NCI-H1105 treated with DMSO at 0.1 percent for 48 hours (cell line): ENCODE measurements at regions not wholly inside any gene's neighbourhood (a gene's known extent, or its start where the extent isn't known, plus 50 kb on each side); places are given as distances from the start of the nearest gene placed in this dataset.
"Not testable (repeated sequence)": the region's sequence is repeated elsewhere in the genome, so short reads cannot be mapped to it uniquely, and the experiment has no call there.

Source experiments
- DNase-seq: peaks from one replicate; lab custom pipeline; 2025; lab: John Stamatoyannopoulos, UW

DNA sequence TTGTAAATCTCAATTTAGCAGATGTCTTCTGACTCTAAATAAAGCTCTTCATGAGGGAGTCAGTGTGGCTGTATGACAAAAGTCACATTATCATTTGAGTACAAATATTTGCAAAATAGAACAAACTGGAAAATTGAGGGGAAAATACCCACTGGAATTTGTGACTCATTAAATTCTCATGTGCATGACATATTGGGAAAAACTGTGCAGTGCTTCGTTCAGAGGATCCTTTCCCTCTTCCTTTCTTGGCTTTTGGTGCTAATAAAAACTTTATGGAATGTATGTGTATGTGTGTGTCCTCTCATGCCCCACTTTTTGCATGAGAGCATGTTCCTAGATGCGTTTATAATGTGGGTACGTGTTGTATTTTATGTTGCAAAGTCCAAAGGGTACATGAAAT lies 267.8 kb downstream of the KTN1 start:
- DNase-seq = no peak

DNA sequence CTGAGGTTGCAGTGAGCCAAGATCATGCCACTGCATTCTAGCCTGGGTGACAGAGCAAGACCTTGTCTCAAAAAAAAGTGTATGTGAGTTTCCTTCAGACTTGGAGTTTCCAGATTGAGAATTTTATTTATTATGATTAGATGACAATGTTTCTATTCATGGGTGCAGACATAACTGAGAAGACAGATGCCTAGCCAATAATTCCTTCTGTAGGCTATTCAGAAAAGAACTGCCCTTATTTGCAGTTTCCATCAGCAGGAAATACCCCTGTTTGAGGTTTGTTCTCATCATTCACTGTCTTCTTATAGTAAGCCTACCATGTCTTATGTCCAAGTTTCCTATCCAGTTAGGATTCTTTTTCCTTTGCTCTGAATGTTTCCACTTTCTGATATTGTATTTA lies 269.0 kb downstream of the KTN1 start:
- no peak for DNase-seq

DNA sequence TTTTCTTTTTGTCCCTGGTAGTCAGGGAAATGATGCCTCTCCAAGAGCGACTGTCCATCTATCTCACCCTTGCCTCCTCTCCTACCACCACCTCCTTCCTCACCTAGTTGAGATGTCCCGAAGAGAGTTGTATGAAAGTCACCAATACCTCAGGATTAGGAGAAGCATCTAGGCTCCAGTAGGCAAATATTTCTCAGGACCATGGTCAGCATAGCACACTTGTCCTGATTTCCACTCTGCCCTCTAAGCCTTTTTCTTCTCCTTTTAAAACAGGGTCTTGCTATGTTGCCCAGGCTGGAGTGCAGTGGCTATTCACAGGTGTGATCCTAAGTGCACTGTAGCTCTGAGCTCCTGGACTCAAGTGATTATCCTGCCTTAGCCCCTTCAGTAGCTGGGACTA lies 268.4 kb upstream of the PELI2 start:
- no peak for DNase-seq

DNA sequence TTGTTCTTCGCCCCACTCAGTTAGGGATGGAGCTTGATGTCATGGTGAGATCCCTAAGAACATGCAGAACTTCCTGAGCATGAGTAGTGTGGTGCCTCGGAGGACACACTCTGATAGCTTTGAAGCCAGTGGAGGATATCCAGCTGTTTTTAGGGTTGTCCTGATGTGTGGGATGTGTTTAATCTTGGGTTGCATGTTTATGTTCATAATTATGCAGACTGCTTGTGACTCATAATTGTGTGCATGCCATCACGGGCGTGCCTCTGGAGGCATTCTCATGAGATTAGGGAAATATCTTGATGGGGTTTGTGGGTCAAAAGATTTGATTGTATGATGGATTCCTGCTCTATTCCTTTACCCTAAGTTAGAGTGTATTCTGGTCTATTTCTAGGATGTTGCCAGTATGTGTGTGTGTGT lies 267.4 kb upstream of the PELI2 start:
- DNase-seq = no peak

DNA sequence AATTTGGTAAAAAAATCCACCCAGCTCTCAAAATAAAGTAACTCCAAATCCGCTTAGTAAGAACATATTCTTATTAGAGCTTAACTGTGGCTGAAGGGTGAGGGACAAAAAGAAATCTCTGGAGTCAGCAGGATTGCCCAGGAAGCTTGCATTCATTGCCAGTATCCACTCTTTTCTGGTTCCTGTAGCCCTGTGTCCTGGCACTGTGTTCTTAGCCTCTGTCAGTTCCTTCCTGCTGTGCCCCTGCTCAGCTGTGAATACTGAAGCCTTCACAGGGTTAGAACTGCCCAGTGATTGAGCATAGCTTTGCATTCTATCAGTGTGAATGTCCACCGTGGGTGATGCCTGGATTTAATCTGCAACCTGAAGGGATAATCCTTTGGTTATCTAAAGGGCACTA lies 266.9 kb upstream of the PELI2 start:
- no peak for DNase-seq

DNA sequence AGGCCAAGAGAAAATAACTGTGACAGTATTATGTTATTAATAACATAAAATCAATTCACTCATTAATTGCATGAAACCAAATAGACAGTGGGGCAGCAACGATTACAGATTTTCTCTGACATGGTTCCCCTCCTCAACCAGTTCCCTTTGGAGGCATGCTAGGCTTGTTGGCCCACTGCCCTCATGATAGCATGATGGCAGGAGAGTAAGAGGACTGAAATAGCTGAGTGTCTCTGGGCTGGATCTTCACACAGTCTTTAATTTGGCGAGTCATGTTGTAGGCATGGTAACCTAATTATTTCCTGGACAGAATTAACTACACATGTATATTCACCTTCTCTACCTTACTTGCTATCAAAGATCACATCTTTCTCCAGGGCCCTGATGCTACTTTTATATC lies 266.2 kb upstream of the PELI2 start:
- no peak for DNase-seq

DNA sequence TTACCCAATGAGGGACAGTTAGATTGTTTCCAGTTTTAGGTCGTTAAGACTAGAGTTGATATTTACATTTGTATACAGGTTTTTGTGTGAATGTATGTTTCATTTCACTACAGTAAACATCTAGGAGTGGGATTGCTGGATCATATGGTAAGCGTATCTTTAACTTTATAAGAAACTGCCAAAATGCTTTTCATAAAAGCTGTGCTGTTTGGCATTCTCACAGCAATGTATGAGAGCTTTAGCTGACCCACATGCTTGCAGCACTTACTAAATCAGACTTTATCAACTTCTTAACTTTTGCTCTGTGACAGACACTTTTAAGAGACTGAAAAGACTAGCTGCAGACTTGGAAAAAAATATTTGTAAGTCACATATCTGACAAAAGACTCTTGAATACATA lies 262.5 kb upstream of the PELI2 start:
- no peak for DNase-seq

DNA sequence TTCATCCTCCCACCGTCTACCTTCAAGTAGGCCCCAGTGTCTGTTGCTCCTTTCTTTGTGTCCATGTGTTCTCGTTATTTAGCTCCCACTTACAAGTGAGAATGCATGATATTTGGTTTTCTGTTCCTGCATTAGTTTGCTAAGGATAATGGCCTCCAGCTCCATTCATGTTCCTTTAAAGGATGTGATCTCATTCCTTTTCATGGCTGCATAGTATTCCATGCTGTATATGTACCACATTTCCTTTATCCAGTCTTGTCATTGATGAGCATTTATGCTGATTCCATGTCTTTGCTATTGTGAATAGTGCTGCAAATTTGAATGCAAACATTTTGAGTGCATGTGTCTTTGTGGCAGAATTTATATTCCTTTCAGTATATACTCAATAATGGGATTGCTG lies 259.6 kb upstream of the PELI2 start:
- DNase-seq = no peak

DNA sequence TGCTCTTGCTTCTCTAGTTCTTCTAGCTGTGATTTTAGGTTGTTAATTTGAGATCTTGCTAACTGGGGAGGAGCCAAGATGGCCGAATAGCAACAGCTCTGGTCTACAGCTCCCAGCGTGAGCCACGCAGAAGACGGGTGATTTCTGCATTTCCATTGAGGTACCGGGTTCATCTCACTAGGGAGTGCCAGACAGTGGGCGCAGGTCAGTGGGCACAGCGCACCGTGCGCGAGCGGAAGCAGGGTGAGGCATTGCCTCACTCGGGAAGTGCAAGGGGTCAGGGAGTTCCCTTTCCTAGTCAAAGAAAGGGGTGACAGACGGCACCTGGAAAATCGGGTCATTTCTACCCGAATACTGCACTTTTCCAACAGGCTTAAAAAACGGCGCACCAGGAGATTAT lies 256.6 kb upstream of the PELI2 start:
- DNase-seq = not testable (repeated sequence)

DNA sequence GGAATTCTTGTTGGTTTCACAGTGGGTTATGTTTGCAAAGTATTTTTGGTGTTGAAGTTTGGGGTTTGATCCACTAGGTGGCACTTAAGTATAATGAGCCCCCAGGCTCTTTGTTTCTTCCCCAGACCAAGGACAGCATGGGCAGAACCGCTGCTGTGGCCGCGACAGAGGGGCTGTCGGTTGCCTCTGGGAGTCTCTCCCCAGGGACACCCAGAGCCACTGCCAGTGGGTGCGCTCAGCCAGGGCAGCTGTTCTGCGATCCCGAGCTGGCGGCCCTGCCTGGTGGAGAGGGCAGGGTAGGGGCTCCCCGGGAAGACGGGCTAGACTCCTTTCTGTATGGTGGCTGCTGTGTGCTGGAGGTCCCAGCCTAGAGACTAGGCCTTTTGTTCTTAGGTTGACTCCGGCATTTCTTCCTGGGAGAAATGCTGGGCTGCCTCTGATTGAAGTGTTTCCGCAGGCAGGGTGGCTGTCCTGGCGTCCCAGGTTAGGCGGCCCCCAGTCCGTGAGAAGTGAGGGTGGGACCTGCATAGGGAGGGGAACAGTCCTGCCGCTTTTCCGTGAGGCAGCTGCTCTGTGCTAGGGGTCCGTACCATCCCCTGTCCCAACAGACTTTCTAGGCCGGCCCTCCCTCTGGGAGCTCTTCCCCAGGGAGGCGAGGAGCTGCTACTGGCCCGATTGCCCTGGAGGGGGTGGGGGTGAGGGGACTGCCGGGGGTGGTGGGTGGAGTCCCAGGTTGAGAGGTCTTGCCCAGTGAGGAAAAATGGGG lies 253.1 kb upstream of the PELI2 start:
- DNase-seq = no peak

DNA sequence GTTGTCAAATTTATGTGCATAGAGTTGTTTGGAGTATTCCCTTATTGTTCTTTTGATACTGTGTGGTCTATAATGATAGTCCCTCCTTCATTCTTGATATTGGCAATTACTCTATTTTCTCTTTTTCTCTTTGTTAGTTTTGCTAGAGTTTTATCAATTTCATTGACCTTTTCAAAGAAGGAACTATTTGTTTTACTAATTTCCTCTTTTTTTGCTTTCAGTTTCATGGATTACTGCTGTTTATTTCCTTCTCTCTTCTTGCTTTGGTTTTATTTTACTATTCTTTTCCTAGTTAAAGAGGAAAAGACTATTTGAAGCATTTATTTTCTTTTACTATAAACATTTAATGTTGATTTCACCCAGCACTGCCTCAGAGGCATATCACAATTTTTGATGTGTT lies 250.9 kb upstream of the PELI2 start:
- no peak for DNase-seq

DNA sequence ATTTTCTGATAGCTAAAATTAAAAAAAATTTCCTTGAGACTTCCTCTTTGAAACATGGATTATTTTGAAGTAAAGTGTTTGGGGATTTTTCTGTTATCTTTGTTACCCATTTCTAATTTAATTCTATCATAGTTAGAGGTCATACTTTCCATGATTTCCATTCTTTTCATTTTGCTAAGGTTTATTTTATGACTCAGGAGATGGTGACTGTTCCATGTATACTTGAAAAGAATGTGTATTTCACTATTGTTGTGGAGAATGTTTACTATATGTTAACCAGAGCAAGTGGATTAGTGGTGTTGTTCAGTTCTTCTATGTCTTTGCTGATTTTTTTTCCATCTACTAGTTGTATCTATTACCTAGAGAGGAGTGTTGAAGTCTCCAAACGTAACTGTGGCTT lies 250.5 kb upstream of the PELI2 start:
- no peak for DNase-seq

DNA sequence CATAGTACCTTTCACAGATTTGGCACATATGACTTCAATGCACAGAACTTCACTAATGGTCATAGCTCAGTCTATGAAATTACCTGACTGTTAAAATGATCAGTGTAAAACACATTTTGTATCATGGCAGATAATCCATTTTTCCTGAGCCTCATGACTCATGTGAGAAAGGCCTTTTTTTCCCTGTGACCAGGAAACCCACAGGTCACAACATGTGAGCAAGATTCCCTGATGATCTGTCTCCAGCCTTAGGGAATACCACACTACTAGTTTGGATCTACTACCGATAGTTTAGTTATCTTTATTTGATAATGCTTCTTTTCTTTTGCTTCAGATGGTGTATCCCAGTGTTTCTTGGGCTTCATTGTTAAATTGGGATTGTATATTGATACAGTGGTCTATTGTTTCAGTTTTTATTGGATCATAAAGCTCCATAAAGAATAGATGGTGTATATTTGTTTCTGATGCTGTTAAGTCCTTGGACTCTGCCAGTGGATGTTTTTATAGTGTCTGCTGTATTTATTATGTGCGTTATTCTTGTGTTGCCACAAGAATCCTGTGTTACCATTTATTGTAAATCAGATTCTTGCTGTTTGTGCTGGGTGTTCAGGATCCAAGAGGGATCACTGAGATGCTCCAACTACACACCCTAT lies 248.7 kb upstream of the PELI2 start:
- DNase-seq = no peak

DNA sequence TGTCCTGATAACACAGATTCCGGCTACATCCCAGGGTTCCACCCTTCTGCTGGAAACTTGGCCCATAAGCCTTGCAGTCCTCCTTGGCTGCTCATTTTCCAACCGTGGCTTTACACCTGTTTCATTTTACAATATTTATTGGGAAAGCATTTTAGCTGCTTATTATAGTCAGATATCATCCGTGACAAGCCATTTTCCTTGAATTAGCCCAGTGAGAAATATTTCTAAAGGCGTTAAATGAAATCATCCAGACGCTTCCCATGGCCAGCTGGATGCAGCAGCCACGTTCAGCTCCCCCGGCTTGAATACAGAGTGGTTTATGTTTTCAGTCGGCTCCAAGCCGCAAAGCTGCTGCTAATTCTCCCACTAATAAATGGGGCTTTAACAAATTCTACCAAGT lies 245.0 kb upstream of the PELI2 start:
- DNase-seq = no peak

DNA sequence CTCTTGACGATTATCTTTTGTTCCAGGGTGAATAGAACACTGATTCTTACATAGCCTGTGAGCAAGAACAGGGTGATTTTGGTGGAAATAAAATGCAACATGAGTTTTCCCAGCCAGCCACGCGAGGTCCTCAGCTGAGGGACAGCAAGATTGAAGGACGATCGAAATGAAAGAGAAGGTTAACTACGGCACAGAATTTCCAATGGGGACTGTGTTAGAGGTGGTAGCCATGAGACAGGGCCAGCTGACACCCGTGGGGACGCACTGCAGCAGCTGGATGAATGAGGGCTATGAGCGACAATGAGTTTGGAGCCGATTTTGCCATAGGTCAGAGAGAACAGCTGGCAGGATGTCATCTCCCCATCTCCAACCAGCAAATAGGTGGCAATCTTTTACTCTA lies 243.4 kb upstream of the PELI2 start:
- DNase-seq = no peak

DNA sequence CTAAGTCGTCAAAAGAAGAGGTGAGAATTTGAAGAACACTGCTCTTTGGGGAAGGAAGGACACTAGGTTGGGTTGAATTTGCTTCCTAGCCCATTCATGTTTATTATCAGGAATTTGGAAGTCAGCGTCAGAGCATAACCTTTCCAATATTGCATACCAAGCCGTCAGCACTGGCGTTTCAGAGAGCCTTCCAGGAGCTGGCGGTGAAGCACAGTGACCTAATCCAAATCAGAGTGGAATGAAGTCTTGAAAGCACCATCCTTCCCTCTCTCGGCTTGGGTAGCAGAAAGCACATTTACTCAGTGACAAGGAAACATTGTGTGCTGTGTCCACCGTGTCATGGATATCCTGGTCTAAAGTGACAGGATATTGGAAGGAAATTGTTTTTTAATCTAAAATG lies 240.3 kb upstream of the PELI2 start:
- no peak for DNase-seq

DNA sequence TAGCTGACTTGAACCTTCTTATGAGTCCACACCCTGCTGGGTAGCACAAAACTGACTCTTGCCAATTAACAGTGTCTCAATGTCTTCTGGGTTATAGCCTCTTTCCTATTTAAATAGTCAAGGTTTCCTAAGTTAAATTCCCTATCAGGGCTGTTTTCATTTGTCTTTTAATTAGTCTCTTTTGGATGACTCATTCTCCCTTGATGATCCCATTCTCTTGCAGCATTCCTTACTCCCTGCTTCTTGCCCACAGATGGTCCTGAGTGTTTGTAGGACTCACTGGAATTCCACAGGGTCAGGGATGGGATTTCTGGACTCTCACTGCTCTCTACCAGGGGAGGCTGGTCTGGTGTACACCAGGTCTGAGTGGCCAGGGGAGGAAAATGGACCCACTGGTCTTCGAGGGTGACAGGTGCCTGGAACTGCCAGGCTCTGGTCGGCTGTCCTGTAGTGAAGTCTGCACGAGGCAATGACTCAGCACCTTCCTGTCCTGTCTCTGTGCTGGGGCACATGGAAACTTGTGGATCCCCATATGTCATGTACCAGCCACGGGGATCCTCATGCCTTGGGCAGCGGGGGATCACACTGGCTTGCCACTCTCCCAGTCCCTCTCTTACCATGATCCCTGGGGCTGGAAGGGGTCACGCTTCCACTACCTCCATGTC lies 236.5 kb upstream of the PELI2 start:
- no peak for DNase-seq

DNA sequence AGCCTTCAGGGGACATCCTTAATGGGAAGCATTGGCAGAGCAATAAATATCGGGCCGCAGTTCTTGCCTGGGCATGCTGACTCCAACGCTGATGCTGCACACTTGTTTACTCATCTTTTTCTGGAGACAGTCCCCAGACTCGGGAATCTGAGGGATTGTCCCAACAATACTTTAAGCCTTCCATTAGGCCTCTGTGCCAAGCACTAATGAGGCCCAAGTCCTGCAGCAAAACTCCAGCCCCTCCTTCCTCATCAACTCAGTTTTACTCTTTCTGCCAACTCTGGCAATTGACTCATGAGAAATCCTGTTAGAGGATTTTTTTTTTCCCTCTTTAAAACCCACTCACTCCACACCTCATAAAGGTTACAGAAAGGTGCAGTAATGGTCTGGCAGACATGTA lies 233.4 kb upstream of the PELI2 start:
- peak; percentile 98 for DNase-seq

DNA sequence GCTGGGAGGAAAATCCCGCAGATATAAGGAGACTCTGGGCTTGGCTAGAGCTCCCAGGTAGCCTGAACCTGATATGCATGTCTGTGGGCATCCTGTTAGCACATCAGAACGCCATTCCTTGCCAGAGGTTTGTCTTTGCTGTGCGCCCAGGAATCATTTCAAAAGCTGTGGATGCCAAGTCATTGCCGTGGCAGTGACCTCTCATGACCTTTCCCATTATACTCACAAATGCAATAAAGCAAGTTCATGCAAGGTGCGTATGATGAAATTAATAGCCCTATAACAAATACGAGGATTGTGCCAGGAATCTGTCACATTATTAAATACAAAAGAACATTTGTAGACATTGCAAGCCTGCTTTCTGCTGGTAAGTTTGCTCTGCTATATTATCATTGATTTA lies 229.1 kb upstream of the PELI2 start:
- DNase-seq = peak; percentile 97

DNA sequence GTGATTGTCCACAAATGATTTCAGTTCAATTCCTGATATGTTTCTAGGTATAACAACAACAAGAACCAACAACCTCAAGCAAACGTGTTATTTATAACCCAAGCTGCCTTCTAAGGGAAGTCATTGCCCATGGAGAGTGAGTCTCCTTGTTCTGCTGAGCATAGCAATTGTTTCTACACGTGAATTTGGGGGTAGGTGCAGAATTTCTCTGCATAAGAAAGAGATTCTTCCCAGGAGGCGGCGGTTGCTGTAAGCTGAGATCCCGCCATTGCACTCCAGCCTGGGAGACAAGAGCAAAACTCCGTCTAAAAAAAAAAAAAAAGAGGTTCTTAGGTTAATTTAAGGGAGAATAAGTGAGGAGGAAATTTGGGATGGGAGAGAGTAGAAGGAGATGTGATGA lies 226.5 kb upstream of the PELI2 start:
- no peak for DNase-seq

DNA sequence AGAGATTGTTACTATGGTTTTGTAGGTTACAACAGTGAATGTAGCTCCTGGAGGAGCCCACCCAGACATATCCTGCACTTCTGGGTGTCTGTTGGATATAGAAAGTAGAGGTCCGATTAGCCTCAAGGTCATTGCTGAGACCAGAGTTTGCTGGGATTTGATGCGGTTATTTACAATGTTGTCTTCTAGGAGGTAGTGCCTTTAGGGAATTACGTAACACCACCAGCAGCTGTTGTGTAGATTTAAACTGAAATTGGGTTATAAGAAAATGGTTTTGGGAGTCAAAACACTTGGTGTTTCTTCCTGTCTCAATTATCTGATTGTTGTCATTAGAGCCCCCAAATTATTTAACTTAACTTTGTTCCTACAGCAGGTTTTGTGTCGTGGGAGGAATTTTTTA lies 225.3 kb upstream of the PELI2 start:
- no peak for DNase-seq

DNA sequence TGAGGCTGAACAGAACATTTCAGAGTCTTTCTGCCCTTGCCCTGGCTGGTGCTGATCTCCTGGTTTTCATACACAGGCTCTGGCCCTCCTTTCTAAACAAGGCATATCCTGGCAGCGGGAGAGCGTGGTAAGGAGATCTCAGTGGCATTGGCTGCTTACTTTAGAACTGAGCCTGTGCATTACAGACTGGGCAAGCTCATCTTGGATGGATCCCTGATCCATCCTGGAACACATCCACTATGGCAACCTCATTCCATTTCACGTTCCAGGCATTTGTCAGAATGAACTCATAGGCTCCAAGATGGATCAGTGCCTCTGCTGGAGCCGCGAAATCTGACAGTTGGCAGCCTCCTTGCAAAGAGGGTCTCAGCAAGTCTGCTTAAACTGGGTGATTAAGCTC lies 224.5 kb upstream of the PELI2 start:
- DNase-seq = no peak

DNA sequence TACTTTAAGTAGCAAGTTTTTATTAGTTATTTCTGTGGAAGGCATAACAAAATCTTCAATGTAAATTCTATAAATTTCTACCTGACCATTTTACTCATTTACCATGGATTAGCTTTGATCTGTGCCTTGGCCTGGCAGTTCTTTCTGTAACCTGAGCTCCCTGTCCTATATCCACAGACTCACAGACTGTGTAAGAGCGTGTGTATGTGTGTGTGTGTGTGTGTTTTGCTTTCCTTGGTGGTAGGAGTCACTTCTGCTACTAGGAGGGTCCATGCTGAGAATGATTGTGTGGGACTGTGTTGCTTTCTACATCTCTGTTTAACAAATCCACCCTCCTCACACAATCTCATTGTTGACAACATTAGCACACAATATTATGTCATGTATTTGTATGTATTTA lies 221.2 kb upstream of the PELI2 start:
- DNase-seq = no peak

DNA sequence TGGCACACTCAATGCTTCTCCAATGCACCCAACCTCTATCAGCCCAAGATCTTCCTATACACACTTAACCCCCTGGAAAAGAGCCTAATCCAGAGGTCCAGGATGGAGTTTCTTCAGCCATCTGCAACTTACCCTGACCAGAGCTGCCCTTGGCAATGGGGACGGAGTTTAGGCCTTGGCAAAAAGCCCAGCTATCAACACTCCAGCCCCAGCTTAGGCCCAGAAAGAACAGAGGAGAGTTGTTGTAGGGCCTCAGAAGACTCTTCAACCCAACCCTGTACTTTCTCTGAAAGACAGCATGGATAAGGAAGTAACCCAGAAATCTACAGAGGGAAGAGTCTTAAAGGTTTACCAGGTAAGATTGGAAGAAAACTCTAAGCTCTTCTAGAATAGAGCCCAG lies 219.3 kb upstream of the PELI2 start:
- no peak for DNase-seq
